Astrocyte of the cerebellum (primary cell): ENCODE measurements at regions not wholly inside any gene's neighbourhood (a gene's known extent, or its start where the extent isn't known, plus 50 kb on each side); places are given as distances from the start of the nearest gene placed in this dataset.

Experiments
- DNase-seq: peaks from one replicate; pipeline ENCODE4 v3.0.0-alpha.2; 2011; ENCODE audit warnings: low read depth
- H3K4me3 ChIP-seq: 2 replicates; pipeline ENCODE4 v1.5.1; 2011; ENCODE audit warnings: mild to moderate bottlenecking, low read depth, low read length, moderate library complexity
- CTCF ChIP-seq: IDR thresholded peaks from 2 replicates; pipeline ENCODE4 v1.5.1; 2012; ENCODE audit warnings: low read length, low read depth, moderate library complexity, mild to moderate bottlenecking; ENCODE audit errors: missing control alignments
- in situ Hi-C: cut with HindIII; loops from 2 replicates; pipeline ENCODE4 v1.10.0; 2017; ENCODE audit warnings: low sequenced_read_pairs

DNA sequence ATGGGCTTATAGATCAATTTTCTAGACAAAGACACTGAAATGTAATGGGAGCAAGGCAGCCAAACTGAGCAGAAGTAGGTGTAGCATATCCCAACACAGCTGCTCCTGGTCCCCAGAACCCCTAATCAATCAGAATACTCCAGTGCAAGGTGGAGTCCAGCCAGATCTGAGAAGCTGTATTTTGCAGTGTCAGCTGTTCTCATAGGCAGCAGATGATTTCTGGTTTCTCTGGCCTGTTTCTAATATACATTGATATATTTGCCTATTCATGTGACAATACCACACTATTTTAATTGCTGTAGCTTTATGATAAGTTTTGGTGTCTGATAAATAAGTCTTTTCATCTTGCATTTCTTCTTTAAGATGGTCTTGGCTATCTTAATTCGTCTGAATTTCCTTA lies 117.4 kb upstream of the STARD3NL start:
- in situ Hi-C loops = no loop called here
- H3K4me3 ChIP-seq = no peak overlapping the region
- no peak for DNase-seq
- TF ChIP-seq CTCF = no peak

GRCh38 chr7:38066391-38066790 lies 111.7 kb upstream of the STARD3NL start:
- H3K4me3 ChIP-seq = no peak overlapping the region
- no peak for TF ChIP-seq CTCF
- DNase-seq = no peak
- in situ Hi-C loops = no loop called here

GRCh38 chr7:38068461-38068860 lies 109.6 kb upstream of the STARD3NL start:
- no peak for DNase-seq
- in situ Hi-C loops = no loop called here
- no peak overlapping the region for H3K4me3 ChIP-seq
- TF ChIP-seq CTCF = no peak

DNA sequence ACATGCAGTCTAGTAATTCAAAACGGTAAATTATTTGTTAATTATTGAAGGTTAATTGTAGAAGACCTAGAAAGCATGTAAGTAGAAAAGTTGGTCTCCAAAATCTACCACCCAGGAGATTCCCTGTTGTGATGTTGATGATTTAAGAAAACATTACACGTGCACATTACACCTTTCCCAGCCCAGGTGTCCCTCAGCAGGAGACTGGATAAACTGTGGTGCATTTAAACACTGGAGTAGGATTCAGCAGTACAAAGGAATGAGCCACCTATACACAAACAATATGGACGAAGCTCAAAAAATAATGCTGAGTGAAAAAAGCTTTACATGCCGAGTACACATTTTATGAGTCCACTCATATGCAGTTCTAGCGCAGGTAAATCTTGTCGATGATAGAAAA lies 109.0 kb upstream of the STARD3NL start:
- H3K4me3 ChIP-seq = no peak overlapping the region
- no peak for TF ChIP-seq CTCF
- DNase-seq = no peak
- in situ Hi-C loops = no loop called here

- TF ChIP-seq CTCF = peak; percentile 65
- DNase-seq = peak; percentile 37
- in situ Hi-C loops = no loop called here
- H3K4me3 ChIP-seq = no peak overlapping the region
These were observed 107.3 kb upstream of the STARD3NL start for GRCh38 chr7:38070718-38071117.

GRCh38 chr7:38086857-38087256 lies 91.2 kb upstream of the STARD3NL start:
- no peak for TF ChIP-seq CTCF
- no peak for DNase-seq
- in situ Hi-C loops = no loop called here
- no peak overlapping the region for H3K4me3 ChIP-seq

DNA sequence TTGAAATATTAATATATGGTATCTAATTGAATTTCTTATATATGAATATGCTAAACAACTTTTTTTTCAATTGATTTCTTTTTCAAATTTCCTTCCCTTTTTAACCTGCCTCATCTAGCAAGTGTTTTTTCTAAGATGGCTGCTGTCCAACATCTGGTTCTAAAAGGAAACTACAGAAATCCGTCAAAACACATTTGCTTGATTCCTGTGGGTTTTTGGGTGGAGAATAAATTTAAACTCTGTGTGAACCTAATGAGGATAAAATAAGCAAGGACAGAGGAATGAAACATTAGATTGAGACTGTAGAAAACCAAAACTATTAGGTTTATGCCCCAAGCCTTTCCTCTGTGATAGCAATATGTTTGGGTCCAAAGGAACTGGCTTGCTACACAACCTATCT lies 75.5 kb upstream of the STARD3NL start:
- no peak overlapping the region for H3K4me3 ChIP-seq
- no peak for TF ChIP-seq CTCF
- in situ Hi-C loops = loop anchor here (25.0 kb wide), 1 partner anchor 210 kb away; no protein-coding TSS in a partner anchor
- DNase-seq = peak; percentile 94
